Fibroblast of gingiva (primary cell): ENCODE measurements at regions not wholly inside any gene's neighbourhood (a gene's known extent, or its start where the extent isn't known, plus 50 kb on each side); places are given as distances from the start of the nearest gene placed in this dataset.
"Not testable (repeated sequence)": the region's sequence is repeated elsewhere in the genome, so short reads cannot be mapped to it uniquely, and the experiment has no call there.

Experiments used
- DNase-seq: peaks from one replicate; pipeline ENCODE4 v3.0.0-alpha.2; 2011; ENCODE audit warnings: low read depth

- no peak for DNase-seq
These were observed 50.3 kb upstream of the ITGA11 start for GRCh38 chr15:68482246-68482645.

GRCh38 chr15:68483165-68483564 is 51.2 kb upstream of the ITGA11 start:
- no peak for DNase-seq

- DNase-seq: no peak
These were observed 52.3 kb upstream of the ITGA11 start for GRCh38 chr15:68484220-68484619.

DNA sequence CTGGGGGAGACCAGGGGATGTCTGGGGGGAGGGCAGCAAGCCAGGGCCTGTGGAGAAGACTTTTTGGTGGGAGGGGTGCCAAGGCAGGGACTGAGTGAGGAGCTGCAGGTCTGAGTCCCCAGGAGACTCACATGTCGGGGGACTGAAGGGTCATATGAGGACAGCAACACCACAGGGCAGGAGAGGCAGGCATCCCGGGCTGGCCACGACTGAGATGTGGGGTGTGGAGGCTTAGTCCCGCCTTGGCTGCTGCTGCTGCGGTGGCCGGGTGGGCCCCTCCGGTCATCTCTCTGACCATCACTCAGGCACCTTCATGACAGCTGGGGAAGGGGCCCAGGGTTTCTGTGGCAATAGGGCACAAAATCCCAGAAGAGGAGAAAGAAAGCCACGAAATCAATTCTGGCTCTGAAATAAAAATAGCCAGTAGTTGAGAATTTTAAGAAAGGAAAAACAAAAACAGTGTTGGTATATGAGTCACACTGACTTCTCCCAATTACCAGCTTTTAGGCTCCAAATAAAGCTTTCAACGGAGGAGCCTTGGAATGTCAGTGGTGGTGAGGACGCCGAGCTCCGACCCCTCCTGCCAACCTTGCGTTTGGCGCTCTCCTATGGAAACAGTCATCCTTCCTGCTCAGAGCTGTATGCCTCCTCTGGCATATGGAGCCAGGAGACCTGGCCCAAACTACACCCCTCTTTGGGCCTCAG is 52.9 kb upstream of the ITGA11 start:
- DNase-seq: peak; percentile 10

GRCh38 chr15:68485721-68486360 is 53.9 kb upstream of the ITGA11 start:
- DNase-seq: no peak

- no peak for DNase-seq
These were observed 55.3 kb upstream of the ITGA11 start for GRCh38 chr15:68487087-68487843.

GRCh38 chr15:68488290-68488689 is 56.3 kb upstream of the ITGA11 start:
- DNase-seq: no peak

DNA sequence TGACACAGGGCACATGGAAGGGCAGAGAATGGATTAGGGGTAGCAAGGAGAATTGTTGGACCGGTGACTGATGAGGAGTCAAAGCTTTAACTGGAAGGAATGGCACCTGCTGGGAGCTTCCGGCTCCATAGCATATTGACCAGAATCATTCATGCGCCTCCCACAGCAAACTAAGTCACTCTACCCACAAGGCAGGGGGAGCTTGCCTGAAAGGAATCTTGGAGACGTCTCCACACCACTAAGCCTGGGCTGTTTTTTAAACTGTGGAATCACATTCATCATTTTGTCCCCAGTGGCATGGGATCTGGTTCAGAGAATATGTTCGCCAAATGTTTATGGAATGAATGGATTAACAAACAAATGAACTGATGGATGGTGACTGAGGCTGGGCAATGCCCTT is 57.0 kb upstream of the ITGA11 start:
- DNase-seq: no peak

- DNase-seq: no peak
These were observed 57.5 kb upstream of the ITGA11 start for GRCh38 chr15:68489421-68489820.

GRCh38 chr15:68491415-68492106 is 59.6 kb upstream of the ITGA11 start:
- no peak for DNase-seq

- DNase-seq: no peak
These were observed 60.9 kb upstream of the ITGA11 start for GRCh38 chr15:68492855-68493254.

DNA sequence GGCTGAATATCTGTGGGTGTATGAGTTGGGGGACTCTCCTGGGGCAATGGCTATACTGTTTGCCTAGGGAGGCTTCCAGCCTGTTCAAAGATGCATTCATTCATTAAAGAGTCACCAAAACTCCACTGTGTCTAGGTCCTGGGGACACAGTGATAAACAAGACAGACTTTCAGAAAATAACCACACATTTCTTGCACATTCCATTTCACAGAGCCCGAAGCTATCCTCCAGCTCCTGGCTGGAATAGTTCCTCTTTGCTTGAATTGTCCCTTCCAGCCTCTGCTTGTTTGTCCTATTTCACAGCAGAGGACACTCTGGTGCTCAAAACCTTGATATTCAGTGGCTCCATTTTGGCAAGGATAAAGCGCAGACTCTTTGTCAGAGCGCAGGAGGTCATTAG is 61.7 kb upstream of the ITGA11 start:
- DNase-seq: no peak

DNA sequence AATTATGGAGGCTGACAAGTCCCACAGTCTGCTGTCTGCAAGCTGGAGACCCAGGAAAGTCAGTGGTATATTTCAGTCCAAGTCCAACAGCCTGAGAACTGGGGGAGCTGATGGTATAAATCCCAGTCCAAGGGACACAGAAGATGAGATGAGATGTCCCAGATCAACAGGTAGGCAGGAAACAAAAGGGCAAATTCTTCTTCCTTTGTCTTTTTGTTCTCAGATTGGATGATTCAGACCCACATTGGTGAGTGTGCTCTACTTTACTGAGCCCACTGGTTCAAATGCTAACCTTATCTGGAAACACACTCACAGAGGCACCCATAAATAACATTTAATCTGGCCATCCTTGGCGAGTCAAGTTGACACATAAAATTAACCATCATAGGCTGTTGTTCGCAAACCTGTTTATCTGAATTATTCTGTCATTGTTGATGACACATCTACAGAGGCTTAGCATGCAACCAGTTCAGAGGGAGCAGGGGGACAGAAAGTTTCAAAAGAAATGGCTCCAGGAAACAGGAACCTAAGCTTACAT is 62.7 kb upstream of the ITGA11 start:
- no peak for DNase-seq

DNA sequence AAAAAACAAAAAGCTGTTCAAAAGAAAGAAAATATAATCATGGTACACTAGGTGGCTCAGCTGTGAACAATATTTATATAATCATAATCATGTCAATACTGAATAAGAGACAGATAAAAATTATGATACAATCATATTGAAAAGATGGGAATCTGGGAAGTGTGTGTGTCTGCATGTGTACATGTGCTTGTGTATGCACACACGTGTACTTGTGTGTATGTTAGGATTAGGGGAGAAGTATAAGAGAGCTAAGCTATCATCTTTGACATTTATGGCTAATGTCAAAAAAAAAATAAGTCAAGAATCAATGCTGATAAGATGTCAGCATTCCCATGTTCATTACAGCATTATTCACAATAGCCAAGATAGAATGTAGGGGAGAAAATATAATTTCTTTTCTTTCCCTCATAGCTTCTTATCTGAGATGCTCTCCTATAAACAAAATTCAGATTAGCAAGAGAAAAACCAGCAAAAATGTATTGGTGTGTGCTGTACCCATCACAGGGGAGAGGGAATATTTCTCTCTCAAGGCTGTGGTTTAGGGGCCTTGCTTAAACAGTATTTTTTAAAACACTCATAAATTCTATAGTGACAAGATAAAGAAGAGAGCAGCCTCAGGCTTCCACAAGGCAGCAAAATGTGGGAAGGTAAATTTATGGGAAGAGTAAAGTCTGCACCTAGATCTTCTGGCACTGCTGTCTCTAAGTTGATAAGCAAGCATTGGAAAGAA is 63.4 kb upstream of the ITGA11 start:
- DNase-seq: no peak

GRCh38 chr15:68495981-68496705 is 64.2 kb upstream of the ITGA11 start:
- DNase-seq: no peak

- DNase-seq: not testable (repeated sequence)
These were observed 64.8 kb upstream of the ITGA11 start for GRCh38 chr15:68496751-68497150.

DNA sequence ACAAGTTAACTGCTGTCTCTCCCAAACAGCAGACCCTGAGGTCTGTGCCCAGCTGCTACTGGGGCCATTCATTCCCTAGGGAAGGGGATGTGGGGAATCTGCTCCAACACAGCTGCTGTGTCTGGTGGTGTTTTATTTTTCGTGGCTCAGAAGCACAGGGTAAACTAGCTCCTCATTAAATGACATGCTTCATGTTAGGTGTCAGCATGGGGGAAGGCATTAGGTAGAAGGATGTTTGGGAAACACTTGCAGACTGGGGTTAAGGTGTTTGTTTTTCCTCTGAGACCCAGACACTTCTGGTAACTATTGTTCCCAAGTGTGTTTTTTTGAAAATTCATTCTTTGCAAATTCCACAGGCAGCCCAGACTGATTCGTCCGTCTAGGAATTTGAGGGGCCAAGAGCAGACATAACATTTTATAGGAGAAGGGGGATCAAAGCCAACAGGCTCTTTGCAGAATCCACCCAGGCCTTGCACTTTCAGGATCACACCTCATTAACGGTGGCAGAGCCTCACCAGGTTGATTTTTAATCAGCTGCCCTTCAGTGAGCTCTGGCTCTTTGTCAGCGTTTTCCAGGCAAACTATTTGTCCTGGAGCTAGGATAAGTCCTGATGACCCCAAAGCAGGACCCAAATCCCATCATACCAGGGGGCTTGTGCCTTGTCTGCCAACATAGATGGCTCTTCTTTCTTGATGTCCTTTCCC is 65.4 kb upstream of the ITGA11 start:
- DNase-seq: no peak

DNA sequence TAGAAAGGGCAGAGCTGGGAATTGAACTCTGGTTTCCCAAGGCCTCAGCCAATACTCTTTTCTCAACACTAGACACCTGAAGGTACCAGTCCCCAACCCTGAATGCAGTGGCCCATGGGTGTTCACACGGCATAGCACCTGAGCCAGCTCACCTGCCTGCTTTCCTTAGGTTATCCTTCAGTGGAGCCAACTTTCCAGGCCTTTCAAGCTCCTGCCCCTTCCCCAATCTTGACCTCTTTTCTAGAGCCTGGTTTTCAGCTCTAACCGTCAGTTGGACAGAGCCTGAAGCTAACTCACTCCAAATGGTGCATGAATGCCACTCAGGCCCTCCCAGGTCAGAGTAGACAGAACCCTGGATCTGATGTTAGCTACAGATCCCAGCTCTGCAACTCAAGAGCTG is 66.1 kb upstream of the ITGA11 start:
- no peak for DNase-seq

GRCh38 chr15:68499620-68500312 is 67.8 kb upstream of the ITGA11 start:
- DNase-seq: no peak
